Caki2 (cell line): ENCODE measurements at regions not wholly inside any gene's neighbourhood (a gene's known extent, or its start where the extent isn't known, plus 50 kb on each side); places are given as distances from the start of the nearest gene placed in this dataset.

Experiments
- DNase-seq: peaks from one replicate; pipeline ENCODE4 v3.0.0-alpha.2; 2015; ENCODE audit warnings: low read depth
- in situ Hi-C: cut with HindIII; loops from 2 replicates; pipeline ENCODE4 v1.10.0; 2016; ENCODE audit warnings: low sequenced_read_pairs, low pct_unique_long_range_greater_than_20kb, mixed read lengths

DNA sequence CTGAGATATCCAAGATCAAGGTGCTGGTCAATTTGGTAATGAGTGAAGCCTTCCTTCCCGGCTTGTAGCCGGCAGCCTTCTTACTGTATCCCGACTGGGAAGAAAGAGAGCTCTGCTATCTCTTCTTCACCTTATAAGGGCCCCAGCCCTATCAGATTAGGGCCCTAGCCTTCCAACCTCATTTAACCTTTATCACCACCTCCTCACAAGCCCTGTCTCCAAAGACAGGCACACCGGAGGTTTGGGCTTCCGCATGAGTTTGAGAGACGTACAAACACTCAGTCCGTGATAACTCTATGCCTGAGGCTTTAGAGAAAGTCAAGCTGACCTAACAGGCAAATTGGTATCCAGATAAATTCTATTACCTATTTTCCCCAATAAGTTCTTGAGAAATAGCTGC is 243.9 kb downstream of the OPA1 start:
- in situ Hi-C loops, result no loop called here
- DNase-seq, result no peak

DNA sequence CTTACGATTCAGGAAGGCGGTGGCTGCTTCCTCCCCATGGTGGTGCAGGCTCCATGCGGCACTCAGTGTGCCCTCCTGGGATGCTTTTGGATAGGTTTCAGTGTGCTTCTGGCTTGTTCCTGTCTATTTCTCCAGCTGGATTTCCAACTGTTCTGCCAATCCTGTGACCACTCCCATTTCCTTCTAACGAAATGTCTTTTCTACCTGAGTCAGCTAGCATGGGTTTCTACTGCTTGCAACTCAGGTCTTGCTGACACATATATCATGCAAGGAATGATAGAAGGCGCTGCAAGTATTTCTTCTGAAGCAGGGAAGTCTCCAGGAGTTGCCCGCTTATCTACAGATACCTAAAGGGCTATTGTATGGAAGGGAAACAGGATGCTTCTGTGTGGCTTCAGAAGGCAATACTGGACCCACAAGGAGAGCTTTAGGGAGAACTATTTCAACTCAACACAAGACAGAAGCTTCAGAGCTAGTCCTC is 244.4 kb downstream of the OPA1 start:
- DNase-seq, result no peak
- in situ Hi-C loops, result no loop called here

- no peak for DNase-seq
- in situ Hi-C loops, result no loop called here
Observed at GRCh38 chr3:193840111-193840641, 247.2 kb downstream of the OPA1 start.

DNA sequence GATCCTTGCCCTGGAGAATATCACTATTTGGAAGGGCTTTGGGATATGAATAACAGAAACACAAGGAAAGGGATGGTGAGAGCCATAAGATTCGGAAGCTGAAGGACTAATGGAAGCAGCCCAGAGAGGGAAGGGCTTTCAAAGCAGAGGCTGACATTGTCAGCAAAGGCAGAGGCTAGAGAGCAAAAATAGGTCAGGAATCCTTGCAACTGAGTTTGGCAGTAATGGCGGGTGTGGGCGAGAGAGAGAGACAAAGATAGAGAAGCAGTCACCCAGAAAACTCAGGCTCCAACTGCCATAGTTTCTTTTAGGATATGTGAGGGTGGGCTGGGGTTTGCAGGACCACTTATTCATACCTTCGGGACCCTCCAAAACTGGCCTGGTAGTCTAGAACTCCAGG is 248.6 kb downstream of the OPA1 start:
- DNase-seq, result no peak
- in situ Hi-C loops, result no loop called here

- in situ Hi-C loops, result no loop called here
- DNase-seq, result no peak
Observed at GRCh38 chr3:193842029-193842798, 249.2 kb downstream of the OPA1 start.

DNA sequence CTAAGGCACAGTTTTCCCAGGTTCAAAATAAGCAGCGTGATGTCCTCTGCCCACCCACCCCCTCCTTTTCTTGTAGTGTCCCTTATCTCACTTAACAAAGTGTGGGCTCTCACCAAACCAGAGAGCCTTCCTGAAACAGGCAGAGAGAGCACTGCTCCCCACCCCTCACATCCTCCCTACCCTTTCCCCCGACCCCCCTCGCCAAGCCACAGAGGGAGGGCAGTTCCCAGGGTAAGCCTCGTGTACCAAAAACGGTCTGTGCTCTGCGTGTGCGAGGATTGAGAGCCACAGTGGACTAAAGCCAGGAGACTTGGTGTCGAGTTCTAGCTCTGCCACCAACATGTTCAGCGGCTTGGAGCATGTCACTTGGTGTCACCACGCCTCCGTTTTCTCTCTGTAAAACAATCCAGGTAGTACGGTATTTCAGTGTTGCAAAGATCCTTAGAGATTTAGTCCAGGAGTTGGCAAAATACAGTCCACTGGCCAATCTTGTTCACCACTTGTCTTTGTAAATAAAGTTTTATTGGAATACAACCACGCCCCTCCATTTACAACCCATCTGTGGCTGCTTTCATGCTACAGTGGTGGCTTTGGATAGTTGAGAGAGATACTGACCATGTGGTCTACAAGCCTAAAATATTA is 249.9 kb downstream of the OPA1 start:
- DNase-seq, result no peak
- in situ Hi-C loops, result no loop called here

GRCh38 chr3:193843474-193844301 is 250.7 kb downstream of the OPA1 start:
- in situ Hi-C loops, result no loop called here

GRCh38 chr3:193844472-193844871 is 251.5 kb downstream of the OPA1 start:
- DNase-seq, result no peak

More at GRCh38 chr3:193843474-193844301, 250.7 kb downstream of the OPA1 start:
- DNase-seq, result peak; percentile 95

DNA sequence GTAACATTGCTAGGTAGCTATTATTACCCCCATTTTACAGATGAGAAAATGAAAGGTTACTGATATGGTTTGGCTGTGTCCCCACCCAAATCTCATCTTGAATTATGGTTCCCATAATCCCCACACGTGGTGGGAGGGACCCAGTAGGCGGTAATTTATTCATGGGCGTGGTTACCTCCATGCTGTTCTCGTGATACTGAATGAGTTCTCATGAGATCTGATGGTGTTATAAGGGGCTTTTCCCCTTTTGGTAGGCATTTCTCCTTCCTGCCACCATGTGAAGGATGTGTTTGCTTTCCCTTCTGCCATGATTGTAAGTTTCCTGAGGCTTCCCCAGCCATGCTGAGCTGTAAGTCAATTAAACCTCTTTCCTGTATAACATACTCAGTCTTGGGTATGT is 252.1 kb downstream of the OPA1 start:
- in situ Hi-C loops, result no loop called here
- no peak for DNase-seq

More at GRCh38 chr3:193844472-193844871, 251.5 kb downstream of the OPA1 start:
- in situ Hi-C loops, result no loop called here

GRCh38 chr3:193846569-193846968 is 253.6 kb downstream of the OPA1 start:
- in situ Hi-C loops, result no loop called here
- DNase-seq, result no peak

- DNase-seq, result no peak
- in situ Hi-C loops, result no loop called here
Observed at GRCh38 chr3:193847402-193847801, 254.4 kb downstream of the OPA1 start.

- DNase-seq, result no peak
- in situ Hi-C loops, result no loop called here
Observed at GRCh38 chr3:193848547-193848946, 255.5 kb downstream of the OPA1 start.

DNA sequence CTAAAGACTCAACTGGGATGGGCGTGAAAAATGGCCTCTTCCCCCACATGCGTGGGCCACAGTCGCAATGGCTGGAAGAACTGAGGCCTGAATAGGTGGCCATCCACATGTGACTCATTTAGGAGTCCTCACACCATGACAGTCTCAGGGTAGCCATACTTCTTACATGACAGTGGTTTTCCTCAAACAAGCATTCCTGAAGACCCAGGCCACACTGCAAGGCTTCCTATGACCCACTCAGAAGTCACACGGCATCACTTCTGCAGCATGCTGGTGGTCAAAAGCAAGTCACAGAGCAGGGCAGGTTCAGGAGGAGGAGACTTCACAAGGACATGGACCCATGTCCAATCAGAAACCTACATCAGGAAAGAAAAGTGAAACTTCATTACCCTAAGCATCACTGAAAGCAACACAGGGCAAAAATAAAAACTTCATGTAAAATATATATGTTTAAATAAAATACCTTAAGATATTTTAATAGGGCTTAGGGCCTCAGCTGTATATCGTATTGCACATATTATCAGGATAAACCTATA is 257.1 kb downstream of the OPA1 start:
- in situ Hi-C loops, result loop anchor here (10.0 kb wide), 1 partner anchor 465 kb away; no protein-coding TSS in a partner anchor
- DNase-seq, result no peak

DNA sequence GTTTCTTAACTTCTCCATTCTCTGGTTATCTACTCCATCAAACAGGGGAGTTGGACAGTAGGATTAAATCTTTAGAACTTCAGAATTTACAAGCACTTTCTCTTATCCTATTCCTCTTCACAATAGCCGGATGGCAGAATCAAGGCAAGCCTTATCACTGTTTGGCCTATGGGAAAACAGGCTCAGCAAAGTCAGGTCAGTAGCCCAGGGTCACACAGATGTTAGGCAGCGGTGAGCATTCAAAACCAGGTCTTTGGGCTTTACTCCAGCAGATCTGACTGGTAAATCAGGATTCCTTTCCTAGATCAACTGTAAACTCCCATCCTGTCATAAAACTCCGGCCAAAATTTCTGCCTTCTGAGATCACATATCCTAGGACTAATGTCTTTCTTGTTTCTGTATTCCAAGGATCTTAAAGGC is 258.4 kb downstream of the OPA1 start:
- in situ Hi-C loops, result loop anchor here (10.0 kb wide), 1 partner anchor 463 kb away; no protein-coding TSS in a partner anchor
- no peak for DNase-seq

DNA sequence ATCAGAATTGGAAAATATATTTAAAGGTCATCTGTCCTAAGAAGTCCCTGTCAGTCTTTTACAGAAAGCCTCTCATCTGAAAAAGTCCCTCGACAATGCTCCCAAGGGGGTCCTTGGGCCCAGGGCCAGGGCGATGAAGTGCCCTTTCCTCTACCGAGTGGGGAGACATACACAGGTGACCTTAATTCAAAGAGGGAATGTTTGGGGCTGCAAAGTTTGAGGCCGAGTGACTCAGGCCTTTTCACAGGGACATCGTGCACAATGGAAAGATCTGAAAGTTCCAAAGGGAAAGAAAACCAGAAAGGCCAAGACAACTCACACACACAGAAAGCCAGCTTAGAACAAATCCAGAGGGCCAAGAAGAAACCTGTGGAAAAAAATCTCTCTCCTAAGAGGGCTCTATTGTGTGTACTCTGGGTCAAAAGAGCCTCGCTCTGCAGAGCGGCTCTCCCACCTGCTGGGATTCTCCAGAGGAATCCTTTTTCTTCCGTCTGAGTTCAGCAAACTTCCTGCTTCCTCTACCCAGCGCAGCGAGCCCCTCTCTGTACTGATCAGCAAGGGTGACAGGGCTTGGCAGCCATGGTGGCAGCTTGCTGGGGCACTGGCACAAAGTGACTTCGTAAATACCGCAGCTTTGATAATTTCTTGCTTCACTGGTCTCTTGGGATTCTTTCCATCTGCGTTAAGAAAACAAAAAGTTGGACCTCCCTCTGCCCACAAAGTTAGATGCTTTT is 259.1 kb downstream of the OPA1 start:
- peak; percentile 81 for DNase-seq
- in situ Hi-C loops, result loop anchor here (10.0 kb wide), 1 partner anchor 463 kb away; no protein-coding TSS in a partner anchor

GRCh38 chr3:193852901-193853300 is 259.9 kb downstream of the OPA1 start:
- no peak for DNase-seq
- in situ Hi-C loops, result loop anchor here (10.0 kb wide), 1 partner anchor 462 kb away; no protein-coding TSS in a partner anchor

DNA sequence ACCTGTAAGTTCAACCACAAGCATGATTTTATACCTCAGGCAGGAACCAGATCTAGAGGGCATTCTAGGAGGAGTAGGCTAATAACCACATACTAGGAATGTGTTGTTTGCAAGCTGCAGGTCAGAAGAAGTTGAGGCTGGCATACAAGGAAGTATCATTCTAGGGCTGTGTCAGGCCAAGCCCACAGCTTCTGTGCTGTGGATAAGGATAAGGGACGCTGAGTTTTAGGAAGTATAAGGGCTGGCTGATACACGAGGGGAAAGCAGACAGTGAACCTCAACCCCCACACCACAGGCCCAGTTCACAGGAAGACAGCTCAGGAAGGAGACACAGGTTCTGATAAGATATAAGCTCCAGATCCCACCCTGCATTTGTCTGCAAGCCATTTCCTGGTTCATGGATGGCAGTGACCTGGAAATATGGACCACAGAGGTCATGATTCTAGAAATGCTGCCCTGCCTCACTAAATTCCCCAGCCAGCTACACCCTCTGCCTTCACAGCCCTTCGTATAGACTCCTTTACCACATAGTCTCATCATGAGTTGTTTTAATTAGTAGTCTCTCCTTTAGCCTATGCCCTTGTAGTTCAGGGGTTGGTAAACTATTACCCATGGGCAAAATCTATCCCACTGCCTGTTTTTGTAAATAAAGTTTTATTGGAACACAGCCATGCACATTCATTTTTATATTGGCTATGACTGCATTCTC is 260.7 kb downstream of the OPA1 start:
- in situ Hi-C loops, result loop anchor here (10.0 kb wide), 1 partner anchor 461 kb away; no protein-coding TSS in a partner anchor
- no peak for DNase-seq
